ENCODE measurements at regions not wholly inside any gene's neighbourhood (a gene's known extent, or its start where the extent isn't known, plus 50 kb on each side); places are given as distances from the start of the nearest gene placed in this dataset.

GRCh38 chr4:126827669-126828068 is 805.1 kb upstream of the INTU start:
- no peak for DNase-seq (ENCODE audit: low spot score)
- Mint-ChIP-seq H3K27ac (no peak overlapping the region), H3K9me3 (peaks cover 38% of the 10 kb centered on the region), H3K36me3 (0 out of 2 replicates have a peak, but pooled peaks cover 3% of the 10 kb centered on the region), H3K4me1 (no peaks in the 10 kb centered on the region), H3K4me3 (no peak overlapping the region), H3K27me3 (ENCODE audit: low read depth) (no peaks in the 10 kb centered on the region)
- POLR2A ChIA-PET: no interaction called here
- TF ChIP-seq IRF1 (CRISPR knock-in tag; IDR thresholded peaks at IDR 0.05): no peak
- no peak for TF ChIP-seq ATF2 (CRISPR knock-in tag; IDR thresholded peaks at IDR 0.05; ENCODE audit: borderline replicate concordance, low read depth)
- no peak for TF ChIP-seq ZNF425 (CRISPR knock-in tag; conservative IDR thresholded peaks at IDR 0.05)
- no peak for TF ChIP-seq NR2C2 (CRISPR knock-in tag; IDR thresholded peaks at IDR 0.05)
- TF ChIP-seq RELA (CRISPR knock-in tag; IDR thresholded peaks at IDR 0.05; ENCODE audit: borderline replicate concordance): no peak
- TF ChIP-seq E2F1 (CRISPR knock-in tag; IDR thresholded peaks at IDR 0.05): no peak
- no peak for TF ChIP-seq CTCF (IDR thresholded peaks at IDR 0.05)
- TF ChIP-seq NFE2L1 (CRISPR knock-in tag; IDR thresholded peaks at IDR 0.05): no peak
- TF ChIP-seq ETV6 (CRISPR knock-in tag; IDR thresholded peaks at IDR 0.05): no peak
- no peak for TF ChIP-seq ZSCAN18 (CRISPR knock-in tag; IDR thresholded peaks at IDR 0.05)
- TF ChIP-seq CDX4 (CRISPR knock-in tag; IDR thresholded peaks at IDR 0.05; ENCODE audit: borderline replicate concordance): no peak
- no peak for ATAC-seq
- CTCF ChIA-PET: no interaction called here

GRCh38 chr4:126834854-126835253 is 797.9 kb upstream of the INTU start:
- Mint-ChIP-seq H3K27me3 (ENCODE audit: low read depth) (no peaks in the 10 kb centered on the region), H3K4me1 (no peaks in the 10 kb centered on the region), H3K36me3 (peaks cover 13% of the 10 kb centered on the region), H3K27ac (no peak overlapping the region), H3K9me3 (peaks cover 56% of the 10 kb centered on the region), H3K4me3 (no peak overlapping the region)
- DNase-seq (ENCODE audit: low spot score) (no peak), ATAC-seq (no peak)
- ChIA-PET CTCF (no interaction called here), POLR2A (no interaction called here)
- TF ChIP-seq ZNF671 (CRISPR knock-in tag; IDR thresholded peaks at IDR 0.05): no peak
- no peak for TF ChIP-seq ATF1 (CRISPR knock-in tag; IDR thresholded peaks at IDR 0.05)
- no peak for TF ChIP-seq ZNF121 (CRISPR knock-in tag; IDR thresholded peaks at IDR 0.05)
- no peak for TF ChIP-seq FOXK1 (CRISPR knock-in tag; IDR thresholded peaks at IDR 0.05)
- no peak for TF ChIP-seq RORB (CRISPR knock-in tag; IDR thresholded peaks at IDR 0.05)
- no peak for TF ChIP-seq ZNF425 (CRISPR knock-in tag; conservative IDR thresholded peaks at IDR 0.05)
- TF ChIP-seq ZMAT4 (CRISPR knock-in tag; IDR thresholded peaks at IDR 0.05): no peak
- no peak for TF ChIP-seq EMX1 (CRISPR knock-in tag; IDR thresholded peaks at IDR 0.05)
- TF ChIP-seq ZNF138 (CRISPR knock-in tag; conservative IDR thresholded peaks at IDR 0.05): no peak
- TF ChIP-seq CBFB (CRISPR knock-in tag; IDR thresholded peaks at IDR 0.05; ENCODE audit: low read depth): no peak
- TF ChIP-seq ZNF317 (CRISPR knock-in tag; IDR thresholded peaks at IDR 0.05; ENCODE audit: borderline replicate concordance, low read depth): no peak
- TF ChIP-seq GRHL2 (CRISPR knock-in tag; IDR thresholded peaks at IDR 0.05; ENCODE audit: insufficient replicate concordance, severe bottlenecking): no peak
- TF ChIP-seq NFYB (CRISPR knock-in tag; conservative IDR thresholded peaks at IDR 0.05; ENCODE audit: low read depth): no peak
- TF ChIP-seq ZNF219 (CRISPR knock-in tag; IDR thresholded peaks at IDR 0.05; ENCODE audit: borderline replicate concordance): no peak
- TF ChIP-seq SMAD4 (CRISPR knock-in tag; IDR thresholded peaks at IDR 0.05): no peak
